Right lobe of liver (tissue), 6 donors: ENCODE measurements at regions not wholly inside any gene's neighbourhood (a gene's known extent, or its start where the extent isn't known, plus 50 kb on each side); places are given as distances from the start of the nearest gene placed in this dataset.

Experiments
- ATAC-seq, 4 donors: fragments of 200-7000 bp; cut with Tn5 transposase; one replicate each; pipeline ENCODE4 v1.9.1; 2020; ENCODE audit warnings: mild to moderate bottlenecking in 4 of 4, moderate library complexity in 4 of 4
- DNase-seq, 3 donors: peaks; one replicate each; pipeline ENCODE4 v3.0.0-alpha.2; 2020
- H3K27ac ChIP-seq, 3 donors: fragments of 200-600 bp; one replicate each; pipeline ENCODE4 v1.8.0; 2022
- H3K27me3 ChIP-seq, 2 donors: fragments of 200-600 bp; one replicate each; pipeline ENCODE4 v1.8.0; 2022
- H3K36me3 ChIP-seq, 4 donors: fragments of 200-600 bp; sonication (generic) in 1 of 4; one replicate each; pipeline versions ENCODE4 v1.5.1 to v1.8.0; 2017 to 2022; ENCODE audit warnings: control low read depth in 1 of 4
- H3K4me1 ChIP-seq, 4 donors: fragments of 200-600 bp; sonication (generic) in 1 of 4; one replicate each; pipeline versions ENCODE4 v1.5.1 to v1.8.0; 2017 to 2022; ENCODE audit warnings: control low read depth in 1 of 4
- H3K4me3 ChIP-seq, 3 donors: fragments of 200-600 bp; one replicate each; pipeline ENCODE4 v1.8.0; 2022
- H3K9me3 ChIP-seq, 4 donors: fragments of 200-600 bp; sonication (generic) in 1 of 4; one replicate each; pipeline versions ENCODE4 v1.5.1 to v1.8.0; 2017 to 2022; ENCODE audit warnings: control low read depth in 1 of 4
- CTCF ChIP-seq, 4 donors: fragments of 200-600 bp in 3 of 4; fragments of 450-650 bp in 1 of 4; IDR thresholded peaks; one replicate each; pipeline versions ENCODE4 v1.5.1 to v1.8.0; 2016 to 2022; ENCODE audit warnings: antibody characterized with exemption in 4 of 4, mild to moderate bottlenecking in 2 of 4
- POLR2A ChIP-seq: fragments of 450-650 bp; IDR thresholded peaks from one replicate; pipeline ENCODE4 v1.6.1; 2017; ENCODE audit warnings: antibody characterized with exemption, mild to moderate bottlenecking
- WGBS: methylation state at CpG from one replicate; pipeline ENCODE4 v1.1.6; 2018; ENCODE audit warnings: low coverage, low lambda C conversion rate; ENCODE audit not compliant: insufficient coverage; ENCODE audit errors: missing lambda C conversion rate; 5-methylcytosine and 5-hydroxymethylcytosine counted together
- intact Hi-C, 2 donors: fragments of 100-400 bp; cut with DNase I; formaldehyde crosslinking; loops; one replicate each; pipeline versions ENCODE4 v1.11.2 to v1.14.1; 2022
- donor health status: DM: no; HTN: yes; CAD: no.
- donor health status: DM: no; HTN: no; CAD: no.
- donor health status: DM: no; HTN: no; CAD: no.
- donor health status: DM: no; HTN: yes; CAD: no.
- donor health status: DM: no; HTN: yes; CAD: no.

- H3K4me3 ChIP-seq: no peak overlapping the region
- H3K9me3 ChIP-seq: no peaks in the 10 kb centered on the region
- ATAC-seq (no peak), DNase-seq (no peak)
- no peak overlapping the region for H3K27ac ChIP-seq
- no peaks in the 10 kb centered on the region for H3K36me3 ChIP-seq
- H3K4me1 ChIP-seq: no peaks in the 10 kb centered on the region
- intact Hi-C loops: no loop called here
- TF ChIP-seq CTCF (IDR thresholded peaks at IDR 0.05): no peak
- no peak for TF ChIP-seq POLR2A
- WGBS: 60% methylated on average over 3 of the region's 3 CpGs
- H3K27me3 ChIP-seq: no peaks in the 10 kb centered on the region
These were observed 52.8 kb upstream of the IL1RAPL2 start for GRCh38 chrX:104513162-104513561.

- Histone ChIP-seq H3K4me1 (no peaks in the 10 kb centered on the region), H3K4me3 (no peak overlapping the region), H3K9me3 (no peaks in the 10 kb centered on the region), H3K27me3 (no peaks in the 10 kb centered on the region), H3K27ac (no peak overlapping the region), H3K36me3 (no peaks in the 10 kb centered on the region)
- intact Hi-C loops: no loop called here
- no peak for TF ChIP-seq POLR2A
- no peak for TF ChIP-seq CTCF (IDR thresholded peaks at IDR 0.05)
- DNase-seq: no peak
- WGBS: 73% methylated on average over 2 of the region's 2 CpGs
- ATAC-seq: no peak
These were observed 55.2 kb upstream of the IL1RAPL2 start for GRCh38 chrX:104510801-104511200.

GRCh38 chrX:104502460-104502859 is 63.5 kb upstream of the IL1RAPL2 start:
- intact Hi-C loops: no loop called here

GRCh38 chrX:104488811-104489210 is 77.2 kb upstream of the IL1RAPL2 start:
- no peak for ATAC-seq
- no peak for DNase-seq
- Histone ChIP-seq H3K27ac (no peak overlapping the region), H3K4me3 (no peak overlapping the region), H3K36me3 (no peaks in the 10 kb centered on the region), H3K4me1 (no peaks in the 10 kb centered on the region), H3K9me3 (no peaks in the 10 kb centered on the region), H3K27me3 (no peaks in the 10 kb centered on the region)
- no peak for TF ChIP-seq POLR2A
- no peak for TF ChIP-seq CTCF (IDR thresholded peaks at IDR 0.05)
- WGBS: 25% methylated on average over 1 of the region's 1 CpG
- intact Hi-C loops: no loop called here

More at GRCh38 chrX:104502460-104502859, 63.5 kb upstream of the IL1RAPL2 start:
- H3K27ac ChIP-seq: no peak overlapping the region
- no peaks in the 10 kb centered on the region for H3K4me1 ChIP-seq
- DNase-seq (no peak), ATAC-seq (no peak)
- no peak overlapping the region for H3K4me3 ChIP-seq
- TF ChIP-seq POLR2A: no peak
- WGBS: 69% methylated on average over 2 of the region's 2 CpGs
- no peaks in the 10 kb centered on the region for H3K36me3 ChIP-seq
- no peaks in the 10 kb centered on the region for H3K9me3 ChIP-seq
- no peaks in the 10 kb centered on the region for H3K27me3 ChIP-seq

- TF ChIP-seq CTCF (IDR thresholded peaks at IDR 0.05) (no peak), POLR2A (no peak)
- Histone ChIP-seq H3K9me3 (no peaks in the 10 kb centered on the region), H3K27me3 (no peaks in the 10 kb centered on the region), H3K27ac (no peak overlapping the region), H3K4me3 (no peak overlapping the region), H3K4me1 (no peaks in the 10 kb centered on the region), H3K36me3 (no peaks in the 10 kb centered on the region)
- 47% methylated on average over 2 of the region's 2 CpGs for WGBS
- ATAC-seq: no peak
- no peak for DNase-seq
- intact Hi-C loops: no loop called here
These were observed 79.3 kb upstream of the IL1RAPL2 start for GRCh38 chrX:104486691-104487090.
